HCT116 (cell line): ENCODE measurements at regions not wholly inside any gene's neighbourhood (a gene's known extent, or its start where the extent isn't known, plus 50 kb on each side); places are given as distances from the start of the nearest gene placed in this dataset.

Experiments
- ATAC-seq: fragments of 200-7000 bp; cut with Tn5 transposase; 2 replicates; pipeline ENCODE4 v1.9.1; 2020; ENCODE audit warnings: mild to moderate bottlenecking, moderate library complexity
- BruUV-seq: library from RNA; stranded (reverse); fragments of 400-500 nt; replicated peaks from 2 replicates; lab custom pipeline; 2021; lab: Mats Ljungman, UMichigan
- CTCF ChIA-PET: fragments of 300-600 bp; sonication (Branson Sonifier 250); formaldehyde crosslinking; loops from one replicate; lab custom pipeline; 2021; ENCODE audit warnings: antibody characterized with exemption; lab: Charles Lee
- POLR2A ChIA-PET: fragments of 300-600, 350-600 bp; sonication (Branson Sonifier 250); formaldehyde crosslinking; loops from one replicate; lab custom pipeline; 2021; ENCODE audit warnings: antibody characterized with exemption; lab: Charles Lee
- RAD21 ChIA-PET, 2 experiments: fragments of 300-600 bp; sonication (Branson Sonifier 250); formaldehyde crosslinking; loops; one replicate each; lab custom pipeline; 2023; ENCODE audit warnings: low total read pairs in 2 of 2; ENCODE audit not compliant: uncharacterized antibody in 2 of 2, unreplicated experiment in 2 of 2, low non-redundant PET in 1 of 2; lab: Charles Lee
- DNase-seq: peaks from one replicate; pipeline ENCODE4 v3.0.0-alpha.2; 2010; ENCODE audit warnings: low read depth, low spot score
- H2AFZ ChIP-seq: fragments of 200-600 bp; shearing (Covaris generic), sonication (generic); 2 replicates; pipeline ENCODE4 v1.6.1; 2017; ENCODE audit warnings: low read depth, mixed run types, mixed read lengths, antibody characterized with exemption, low read length; ENCODE audit not compliant: poor library complexity, severe bottlenecking
- H3K27ac ChIP-seq: 2 replicates; pipeline ENCODE4 v1.5.1; 2012; ENCODE audit warnings: low read depth, low read length
- H3K27me3 ChIP-seq: fragments of 200-600 bp; sonication (generic); 2 replicates; pipeline ENCODE4 v1.6.1; 2016; ENCODE audit warnings: mixed run types, low read length, mixed read lengths; ENCODE audit not compliant: insufficient read depth
- H3K36me3 ChIP-seq, 2 experiments: fragments of 200-500 bp in 1 of 2; fragments of 200-600 bp in 1 of 2; sonication (Bioruptor generic) in 1 of 2; sonication (generic) in 1 of 2; 2 replicates each; pipeline versions ENCODE4 v1.5.1 to v1.6.1; 2014 to 2016; ENCODE audit warnings: low read length in 2 of 2, inconsistent platforms in 1 of 2, mixed read lengths in 1 of 2, mixed run types in 1 of 2; ENCODE audit not compliant: insufficient read depth in 2 of 2, control insufficient read depth in 1 of 2
- H3K4me1 ChIP-seq, 2 experiments: fragments of 200-600 bp in 1 of 2; sonication (generic) in 1 of 2; 2 replicates each; pipeline versions ENCODE4 v1.5.1 to v1.6.1; 2012 to 2017; ENCODE audit warnings: low read length in 2 of 2, inconsistent platforms in 1 of 2, mild to moderate bottlenecking in 1 of 2, mixed read lengths in 1 of 2, mixed run types in 1 of 2, moderate library complexity in 1 of 2; ENCODE audit not compliant: insufficient read depth in 2 of 2, control insufficient read depth in 1 of 2
- H3K4me2 ChIP-seq: fragments of 200-600 bp; sonication (generic); 2 replicates; pipeline ENCODE4 v1.6.1; 2017; ENCODE audit warnings: mixed run types, low read length, mixed read lengths
- H3K4me3 ChIP-seq, 2 experiments: fragments of 200-600 bp in 1 of 2; sonication (generic) in 1 of 2; replicated peaks in 1 of 2; 2 replicates each; pipeline ENCODE4 v1.5.1; 2011 to 2016; ENCODE audit warnings: low read length in 2 of 2, control low read depth in 1 of 2, low read depth in 1 of 2, mild to moderate bottlenecking in 1 of 2, mixed read lengths in 1 of 2, mixed run types in 1 of 2
- H3K79me2 ChIP-seq: fragments of 200-600 bp; sonication (generic); 2 replicates; pipeline ENCODE4 v1.6.1; 2017; ENCODE audit warnings: mild to moderate bottlenecking, mixed run types, low read length, moderate library complexity, mixed read lengths; ENCODE audit not compliant: insufficient read depth
- H3K9ac ChIP-seq: fragments of 200-600 bp; sonication (generic); 2 replicates; pipeline ENCODE4 v1.6.1; 2016; ENCODE audit warnings: low read length, mixed read lengths
- H3K9me2 ChIP-seq: fragments of 200-600 bp; sonication (generic), shearing (Covaris generic); 2 replicates; pipeline ENCODE4 v1.6.1; 2017; ENCODE audit warnings: mixed run types, mild to moderate bottlenecking, moderate library complexity; ENCODE audit not compliant: insufficient read depth
- H3K9me3 ChIP-seq, 2 experiments: fragments of 200-500 bp in 1 of 2; fragments of 200-600 bp in 1 of 2; sonication (Bioruptor generic) in 1 of 2; sonication (generic) in 1 of 2; 2 replicates each; pipeline ENCODE4 v1.6.1; 2014 to 2017; ENCODE audit warnings: low read length in 2 of 2, mixed read lengths in 2 of 2, inconsistent platforms in 1 of 2, low read depth in 1 of 2, mild to moderate bottlenecking in 1 of 2, mixed run types in 1 of 2, moderate library complexity in 1 of 2; ENCODE audit not compliant: control insufficient read depth in 1 of 2, insufficient read depth in 1 of 2
- H4K20me1 ChIP-seq: fragments of 200-600 bp; sonication (generic), shearing (Covaris generic); 2 replicates; pipeline ENCODE4 v1.6.1; 2017; ENCODE audit warnings: mixed run types, mild to moderate bottlenecking, moderate library complexity; ENCODE audit not compliant: insufficient read depth
- ATF3 ChIP-seq: IDR thresholded peaks from 2 replicates; pipeline ENCODE4 v1.6.1; 2012
- CBX3 ChIP-seq: IDR thresholded peaks from 2 replicates; pipeline ENCODE4 v1.6.1; 2012; ENCODE audit warnings: low read depth
- CEBPB ChIP-seq: IDR thresholded peaks from 2 replicates; pipeline ENCODE4 v1.6.1; 2012; ENCODE audit warnings: low read depth
- CTCF ChIP-seq, 3 experiments: fragments of 200-600 bp in 1 of 3; sonication (generic) in 1 of 3; IDR thresholded peaks in 2 of 3; conservative IDR thresholded peaks in 1 of 3; 2 replicates each; pipeline ENCODE4 v1.5.1; 2012 to 2017; ENCODE audit warnings: low read depth in 2 of 3, low read length in 2 of 3, antibody characterized with exemption in 1 of 3, borderline replicate concordance in 1 of 3, control low read depth in 1 of 3, mild to moderate bottlenecking in 1 of 3, mixed read lengths in 1 of 3, mixed run types in 1 of 3, moderate library complexity in 1 of 3; ENCODE audit not compliant: insufficient read depth in 1 of 3
- EGR1 ChIP-seq: IDR thresholded peaks from 2 replicates; pipeline ENCODE4 v1.6.1; 2012; ENCODE audit warnings: low read depth
- EZH2phosphoT487 ChIP-seq: fragments of 200-600 bp; IDR thresholded peaks from 2 replicates; pipeline ENCODE4 v1.6.1; 2018; ENCODE audit warnings: antibody characterized with exemption, borderline replicate concordance
- FOSL1 ChIP-seq: IDR thresholded peaks from 2 replicates; pipeline ENCODE4 v1.6.1; 2012; ENCODE audit warnings: low read depth
- MAX ChIP-seq: IDR thresholded peaks from 2 replicates; pipeline ENCODE4 v1.6.1; 2012
- POLR2A ChIP-seq: IDR thresholded peaks from 2 replicates; pipeline ENCODE4 v1.7.0; 2011; ENCODE audit warnings: borderline replicate concordance; ENCODE audit not compliant: insufficient read depth, insufficient read length; ENCODE audit errors: extremely low read depth
- POLR2AphosphoS5 ChIP-seq: IDR thresholded peaks from 2 replicates; pipeline ENCODE4 v1.6.1; 2011; ENCODE audit warnings: mild to moderate bottlenecking, low read depth, low read length, moderate library complexity
- RAD21 ChIP-seq: IDR thresholded peaks from 2 replicates; pipeline ENCODE4 v1.6.1; 2012; ENCODE audit warnings: low read depth, mild to moderate bottlenecking
- REST ChIP-seq: IDR thresholded peaks from 2 replicates; pipeline ENCODE4 v1.6.1; 2012; ENCODE audit warnings: low read depth
- SIN3A ChIP-seq: IDR thresholded peaks from 2 replicates; pipeline ENCODE4 v1.6.1; 2012; ENCODE audit warnings: low read depth
- SRF ChIP-seq: IDR thresholded peaks from 2 replicates; pipeline ENCODE4 v1.6.1; 2012; ENCODE audit warnings: low read depth
- TCF7L2 ChIP-seq: IDR thresholded peaks from 2 replicates; pipeline ENCODE4 v1.7.0; 2011; ENCODE audit warnings: borderline replicate concordance, inconsistent platforms; ENCODE audit not compliant: insufficient read depth, insufficient read length; ENCODE audit errors: extremely low read depth
- YY1 ChIP-seq: IDR thresholded peaks from 2 replicates; pipeline ENCODE4 v1.6.1; 2011; ENCODE audit warnings: low read length, low read depth, moderate library complexity, mild to moderate bottlenecking; ENCODE audit not compliant: insufficient replicate concordance; ENCODE audit errors: extremely low read depth
- ZBTB33 ChIP-seq: IDR thresholded peaks from 2 replicates; pipeline ENCODE4 v1.6.1; 2011; ENCODE audit warnings: mild to moderate bottlenecking, low read length, moderate library complexity; ENCODE audit not compliant: insufficient replicate concordance; ENCODE audit errors: extremely low read depth
- ZNF274 ChIP-seq: fragments of 200-500 bp; sonication (Bioruptor generic); IDR thresholded peaks from 2 replicates; pipeline ENCODE4 v1.6.1; 2014; ENCODE audit warnings: mild to moderate bottlenecking, low read depth, low read length, inconsistent platforms
- intact Hi-C: fragments of 100-400 bp; cut with micrococcal nuclease; formaldehyde crosslinking; loops from 2 replicates; pipeline ENCODE4 v1.10.0; 2022

GRCh38 chr21:14629461-14629860 lies 83.3 kb upstream of the SAMSN1 start:
- CTCF ChIA-PET = no interaction called here
- H2AFZ ChIP-seq = no peak overlapping the region
- H3K4me3 ChIP-seq = no peak overlapping the region
- no peak overlapping the region for H3K9ac ChIP-seq
- H3K9me3 ChIP-seq = no peaks in the 10 kb centered on the region
- no peak for DNase-seq
- H3K4me1 ChIP-seq = no peaks in the 10 kb centered on the region
- no TSS peak for BruUV-seq
- no peaks in the 10 kb centered on the region for H3K27me3 ChIP-seq
- intact Hi-C loops = no loop called here
- POLR2A ChIA-PET = no interaction called here
- ATAC-seq = no peak
- TF ChIP-seq SIN3A (no peak), EZH2phosphoT487 (no peak), EGR1 (no peak), MAX (no peak), CBX3 (no peak), POLR2A (no peak), ZNF274 (no peak), SRF (no peak), CTCF (IDR thresholded peaks at IDR 0.05 in 2 of 3, conservative IDR thresholded peaks at IDR 0.05 in 1 of 3; ENCODE audit: borderline replicate concordance in 1 of 3, insufficient read depth in 1 of 3, low read depth in 2 of 3, low read length in 2 of 3) (no peak), CEBPB (no peak), ZBTB33 (no peak), YY1 (no peak), ATF3 (no peak), TCF7L2 (no peak), REST (no peak), FOSL1 (no peak), RAD21 (no peak), POLR2AphosphoS5 (no peak)
- H4K20me1 ChIP-seq = no peaks in the 10 kb centered on the region
- H3K79me2 ChIP-seq = no peaks in the 10 kb centered on the region
- no peak overlapping the region for H3K27ac ChIP-seq
- no peaks in the 10 kb centered on the region for H3K36me3 ChIP-seq
- H3K4me2 ChIP-seq = no peak overlapping the region
- RAD21 ChIA-PET = no interaction called here
- H3K9me2 ChIP-seq = no peaks in the 10 kb centered on the region
